DMS 273 treated with DMSO at 0.1 percent for 48 hours (cell line): ENCODE measurements at regions not wholly inside any gene's neighbourhood (a gene's known extent, or its start where the extent isn't known, plus 50 kb on each side); places are given as distances from the start of the nearest gene placed in this dataset.

Experiments
- DNase-seq: peaks from one replicate; lab custom pipeline; 2025; lab: John Stamatoyannopoulos, UW

DNA sequence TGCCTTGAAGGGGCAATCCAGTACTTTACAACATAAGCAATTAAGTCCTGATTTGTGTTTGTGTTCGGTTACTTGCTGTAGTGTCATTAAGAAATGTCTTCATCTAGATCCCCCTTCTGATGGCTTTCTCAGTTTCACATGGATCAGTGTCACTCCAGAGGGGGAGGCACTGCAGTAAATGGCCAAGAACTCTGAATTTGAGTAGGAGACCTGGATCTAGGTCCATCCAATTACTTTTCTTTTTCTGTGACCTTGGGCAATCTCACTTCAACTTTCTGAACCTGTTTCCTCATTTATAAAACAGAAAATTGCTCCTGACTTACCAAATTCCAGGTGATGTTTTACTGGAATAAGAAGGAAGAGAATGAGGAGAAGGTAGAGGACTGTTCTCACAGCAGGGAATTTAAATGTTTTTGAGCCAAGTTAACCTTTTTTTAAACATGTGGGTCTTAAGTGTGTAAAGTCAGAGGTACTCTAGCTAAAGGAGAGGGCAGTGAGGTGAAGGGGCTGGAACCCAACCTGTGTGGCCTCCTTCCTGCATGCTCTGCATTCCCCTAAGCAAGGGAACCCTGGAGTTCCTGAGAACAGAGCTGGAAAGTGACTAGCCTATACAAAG, 285.5 kb downstream of the HACE1 start:
- DNase-seq: no peak

DNA sequence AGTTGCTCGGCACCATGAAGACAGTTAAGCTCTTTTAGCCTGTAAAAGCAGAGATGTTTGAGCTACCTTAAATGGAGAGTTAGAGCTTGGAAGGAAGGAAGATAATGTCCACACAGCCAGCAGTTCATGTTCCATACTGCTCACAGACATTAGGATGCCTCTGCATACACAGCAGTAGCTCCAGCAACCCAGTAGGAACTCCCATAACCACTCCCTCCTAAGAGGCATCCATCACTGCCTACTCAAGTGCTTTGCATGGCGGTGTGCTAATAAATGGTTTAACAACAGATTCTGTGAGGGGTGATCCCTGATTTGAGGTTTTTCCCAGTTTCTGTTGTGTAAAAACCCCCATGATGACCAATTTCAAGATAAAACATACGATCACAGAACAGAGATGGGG, 286.4 kb downstream of the HACE1 start:
- DNase-seq: no peak

DNA sequence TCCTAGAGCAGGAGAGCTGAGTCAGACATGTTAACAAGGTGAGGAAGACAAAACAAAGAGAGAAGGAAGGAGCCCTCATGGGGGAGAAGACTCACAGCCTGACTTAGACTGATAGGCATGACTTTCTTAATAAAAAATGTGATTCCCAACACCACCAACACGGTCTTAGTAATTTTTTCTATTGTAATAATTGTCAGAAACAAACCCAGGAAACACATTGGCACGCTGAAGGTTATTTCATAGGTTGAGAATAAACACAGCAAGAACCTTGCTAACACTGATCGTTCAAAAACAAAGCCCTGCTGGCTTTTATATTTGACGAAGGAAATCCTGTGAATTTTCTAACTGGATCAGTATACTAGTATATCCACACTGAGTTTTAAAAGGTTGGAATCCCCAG, 286.8 kb downstream of the HACE1 start:
- DNase-seq: no peak

DNA sequence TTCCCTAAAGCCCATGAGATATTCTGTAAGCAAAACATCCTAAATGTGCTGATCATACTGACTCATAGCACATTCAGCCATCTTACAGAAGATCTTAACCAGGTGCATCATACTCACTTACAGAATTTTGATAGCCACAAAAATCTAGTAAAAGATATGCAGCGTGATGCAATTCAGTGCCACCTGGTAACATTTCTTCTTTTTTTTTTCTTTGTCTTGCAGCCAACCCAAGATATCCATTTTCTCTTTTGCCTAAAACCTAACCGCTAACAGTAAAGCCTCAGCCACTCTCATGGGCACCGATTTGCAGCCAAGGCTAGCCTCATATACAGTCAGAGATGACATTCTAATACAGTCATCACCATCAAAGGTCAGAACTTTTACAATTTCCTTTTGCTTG, 293.3 kb downstream of the HACE1 start:
- no peak for DNase-seq

DNA sequence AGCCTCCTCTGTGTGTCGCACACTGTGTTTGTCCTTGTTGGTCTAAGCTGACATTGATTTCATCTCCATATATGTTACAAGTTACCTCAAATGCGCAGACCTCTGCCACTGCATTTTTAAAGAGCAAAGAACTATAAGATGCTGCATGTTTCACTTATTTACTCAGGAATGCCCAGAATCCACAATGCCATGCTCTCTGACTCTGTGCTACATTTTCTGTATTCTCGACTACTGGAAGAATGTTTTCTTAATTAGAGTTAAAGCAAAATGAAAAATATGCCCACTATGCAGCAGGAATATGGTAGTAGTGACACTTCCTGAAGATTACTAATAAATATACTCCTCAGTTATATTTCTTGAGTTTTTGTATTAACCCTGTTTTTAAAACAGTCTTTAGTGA, 296.4 kb downstream of the HACE1 start:
- no peak for DNase-seq

DNA sequence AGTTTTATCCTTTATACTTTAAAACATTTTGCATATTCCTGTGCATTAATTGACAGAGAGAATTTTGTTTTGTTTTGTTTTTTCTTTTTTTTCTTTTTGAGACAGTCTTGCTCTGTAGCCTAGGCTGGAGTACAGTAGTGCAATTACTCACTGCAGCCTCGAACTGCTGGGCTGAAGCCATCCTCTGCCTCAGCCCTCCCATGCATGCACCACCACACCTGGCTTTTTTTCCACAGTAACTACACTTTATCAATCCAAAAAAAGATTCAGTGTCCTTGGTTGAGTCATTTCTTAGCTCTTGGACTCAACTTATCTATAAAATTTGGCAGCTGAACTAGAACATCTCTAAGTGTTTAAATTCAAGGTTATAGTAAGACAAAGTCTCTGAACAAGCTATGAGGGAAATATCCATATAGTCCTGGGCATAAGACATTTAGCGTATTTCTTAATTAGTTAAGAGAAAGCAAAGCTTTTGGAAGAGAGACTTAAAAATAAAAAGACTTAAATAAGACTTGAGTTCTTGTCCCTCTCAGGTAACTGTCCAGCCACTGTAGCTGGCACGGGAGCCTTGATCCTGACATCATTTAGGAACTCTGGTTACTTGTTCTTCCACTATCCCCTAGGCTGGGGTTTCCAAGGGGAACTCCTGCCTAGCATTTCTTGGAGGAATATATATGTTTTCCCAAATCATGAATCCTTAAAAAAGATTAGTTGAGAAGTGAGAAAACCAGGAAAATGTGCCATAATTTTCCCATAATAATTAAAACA, 300.1 kb downstream of the HACE1 start:
- no peak for DNase-seq

DNA sequence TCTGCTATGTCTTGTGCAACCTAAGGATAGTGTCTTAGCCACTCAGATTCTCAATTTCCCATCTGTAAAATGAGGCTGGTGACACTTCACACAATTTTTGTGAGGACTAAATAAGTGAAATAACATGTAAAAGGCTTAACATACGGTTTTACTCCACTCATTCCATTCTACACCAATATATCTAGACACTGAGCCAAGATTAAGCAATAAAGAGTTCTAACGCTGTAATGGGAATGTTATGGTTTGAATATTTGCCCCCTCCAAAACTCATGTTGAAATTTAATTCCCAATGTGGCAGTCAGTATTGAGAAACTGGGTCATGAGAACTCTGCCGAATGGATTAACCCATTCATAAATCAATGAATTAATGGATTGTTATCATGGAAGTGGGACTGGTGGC, 301.0 kb downstream of the HACE1 start:
- no peak for DNase-seq

DNA sequence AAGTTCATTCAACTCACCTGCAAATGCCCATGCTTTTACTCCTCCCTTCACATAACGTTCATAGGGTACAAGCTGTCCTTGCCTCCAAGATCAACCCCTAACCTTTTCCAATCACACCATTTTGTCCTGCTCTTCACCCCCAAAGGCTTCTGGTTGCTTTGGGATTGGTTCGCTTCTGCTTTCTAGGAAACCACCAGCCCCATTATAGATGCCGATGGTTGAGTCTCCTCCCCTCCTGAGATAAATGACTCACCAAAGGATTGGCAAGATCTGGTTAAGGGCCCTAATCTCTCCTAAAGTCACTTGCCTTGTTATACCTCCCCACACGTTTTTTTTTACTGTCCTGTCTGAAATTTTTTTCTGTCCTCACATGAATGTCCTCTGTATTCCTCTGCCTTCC, 311.4 kb downstream of the HACE1 start:
- DNase-seq: no peak

DNA sequence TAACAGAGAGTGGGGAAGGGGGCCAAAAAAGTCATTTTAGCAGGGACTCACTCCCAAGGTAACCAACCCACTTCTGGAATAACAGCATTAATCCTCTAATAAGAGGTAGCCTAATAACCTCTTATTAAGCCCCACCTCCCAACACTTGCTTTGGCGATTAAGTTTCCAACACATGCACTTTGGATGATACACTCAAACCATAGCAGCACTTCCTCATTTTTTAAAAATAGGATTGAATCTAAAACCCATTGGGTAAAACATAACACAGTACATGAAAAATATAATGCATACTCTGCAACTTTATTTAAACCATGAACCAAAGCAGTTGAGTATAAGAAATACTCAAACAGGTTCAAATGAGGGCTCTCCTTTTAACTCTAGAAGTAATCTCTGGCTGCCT, 318.3 kb downstream of the HACE1 start:
- no peak for DNase-seq

DNA sequence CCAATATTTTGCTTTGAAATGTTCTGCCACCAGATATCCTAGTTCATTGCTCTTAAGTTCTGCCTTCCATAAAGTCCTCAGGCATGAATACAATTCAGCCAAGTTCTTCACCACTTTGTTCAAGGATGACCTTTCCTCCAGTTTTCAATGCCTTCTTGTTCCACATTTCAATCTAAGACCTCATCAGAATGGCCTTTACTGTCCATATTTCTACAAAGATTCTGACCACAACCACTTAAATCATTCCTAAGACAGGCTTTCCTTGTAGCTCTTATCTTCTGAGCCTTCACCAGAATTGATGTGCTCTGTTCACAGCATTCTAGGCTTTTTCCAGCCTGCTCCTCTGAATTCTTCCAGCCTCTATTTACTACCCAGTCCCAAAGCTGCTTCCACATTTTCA, 319.0 kb downstream of the HACE1 start:
- no peak for DNase-seq

DNA sequence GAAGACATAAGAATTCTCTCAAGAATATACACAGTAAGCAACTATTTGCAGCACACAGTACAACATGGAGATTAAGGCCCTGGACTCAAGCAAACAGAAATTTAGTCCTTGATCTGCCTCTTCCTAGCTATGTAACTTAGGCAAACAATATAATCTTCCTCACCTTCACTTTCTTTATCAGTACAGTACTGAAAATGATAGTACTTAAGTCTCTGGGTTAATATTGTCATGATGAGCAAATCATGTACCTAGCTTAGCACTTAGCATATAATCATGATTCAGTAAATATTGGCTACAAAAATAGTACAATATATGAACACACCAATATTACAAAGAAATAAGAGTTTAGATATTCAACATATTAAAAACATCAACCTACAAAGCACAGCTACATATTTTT, 320.5 kb downstream of the HACE1 start:
- no peak for DNase-seq

DNA sequence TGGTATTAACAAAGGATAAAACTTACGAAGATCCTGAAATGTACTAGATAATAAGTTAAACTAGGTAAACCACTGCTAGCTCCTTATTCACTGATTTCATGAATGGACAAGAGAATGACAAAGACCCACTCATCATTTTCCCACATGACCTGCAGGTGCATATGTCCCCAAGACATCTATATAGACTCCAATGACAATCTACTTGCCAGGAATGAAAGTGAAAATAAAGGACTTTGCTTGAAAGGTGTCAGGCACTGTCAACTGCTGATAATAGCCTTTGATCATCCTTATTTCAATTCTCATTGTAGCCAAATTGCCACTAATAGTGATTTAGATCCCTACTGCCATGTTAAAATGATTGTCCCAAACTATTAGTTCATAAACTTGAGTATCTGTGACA, 321.8 kb downstream of the HACE1 start:
- no peak for DNase-seq

DNA sequence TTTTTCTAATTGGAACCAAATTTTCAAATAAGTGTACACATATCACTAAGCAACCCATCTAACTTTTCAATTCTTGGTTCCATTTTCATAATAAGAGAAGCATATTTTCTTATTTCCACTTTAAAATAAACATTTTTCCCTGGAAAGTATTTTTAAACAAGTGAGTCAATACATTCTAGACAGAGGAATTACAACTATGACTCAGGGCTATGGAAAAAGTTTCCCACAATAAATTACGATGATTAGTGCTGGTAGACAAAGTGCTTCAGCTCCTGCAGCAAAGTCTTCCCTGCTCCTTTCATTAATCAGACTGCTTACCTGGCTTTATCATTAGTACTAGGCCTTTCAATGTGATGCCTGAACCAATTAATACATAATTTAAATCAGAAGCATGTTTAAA, 322.5 kb downstream of the HACE1 start:
- DNase-seq: no peak

DNA sequence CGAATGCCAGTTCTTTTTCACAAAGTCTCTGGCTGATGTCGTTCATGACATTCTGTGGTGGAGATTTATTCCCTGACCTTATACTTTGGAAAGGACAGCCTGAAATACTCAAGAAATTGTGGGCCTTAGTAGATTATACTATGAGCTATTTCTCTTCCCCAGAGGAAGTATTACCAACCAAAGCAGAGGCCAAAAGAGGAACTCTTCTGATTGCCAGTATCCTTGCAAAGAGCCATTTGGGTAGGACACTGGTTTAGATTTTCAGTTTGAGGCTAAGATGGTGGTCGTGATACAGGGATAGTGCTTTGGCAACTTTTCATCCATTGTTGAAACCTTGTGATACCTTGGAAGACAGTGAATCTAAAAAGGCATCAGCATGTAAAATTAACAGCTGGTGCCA, 327.3 kb downstream of the HACE1 start:
- no peak for DNase-seq

DNA sequence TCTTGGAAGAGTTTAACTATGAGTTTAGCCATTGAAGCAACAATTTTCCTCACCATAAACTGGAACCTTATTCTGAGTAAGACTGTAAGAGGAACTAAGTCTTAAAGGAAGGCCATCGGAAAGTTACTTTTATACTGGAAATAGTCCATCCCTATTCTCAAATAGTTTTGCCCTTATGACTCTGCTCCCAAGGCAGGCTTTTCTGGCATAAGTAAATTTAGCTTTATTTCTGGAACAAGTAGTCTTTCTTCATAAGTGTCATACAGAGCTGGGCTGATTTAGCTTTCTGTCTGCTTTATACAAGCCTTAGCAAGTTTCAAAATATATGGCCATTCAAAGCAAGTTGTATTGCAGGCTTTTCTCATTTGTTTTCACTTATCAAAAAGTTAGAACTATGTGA, 328.1 kb downstream of the HACE1 start:
- no peak for DNase-seq

DNA sequence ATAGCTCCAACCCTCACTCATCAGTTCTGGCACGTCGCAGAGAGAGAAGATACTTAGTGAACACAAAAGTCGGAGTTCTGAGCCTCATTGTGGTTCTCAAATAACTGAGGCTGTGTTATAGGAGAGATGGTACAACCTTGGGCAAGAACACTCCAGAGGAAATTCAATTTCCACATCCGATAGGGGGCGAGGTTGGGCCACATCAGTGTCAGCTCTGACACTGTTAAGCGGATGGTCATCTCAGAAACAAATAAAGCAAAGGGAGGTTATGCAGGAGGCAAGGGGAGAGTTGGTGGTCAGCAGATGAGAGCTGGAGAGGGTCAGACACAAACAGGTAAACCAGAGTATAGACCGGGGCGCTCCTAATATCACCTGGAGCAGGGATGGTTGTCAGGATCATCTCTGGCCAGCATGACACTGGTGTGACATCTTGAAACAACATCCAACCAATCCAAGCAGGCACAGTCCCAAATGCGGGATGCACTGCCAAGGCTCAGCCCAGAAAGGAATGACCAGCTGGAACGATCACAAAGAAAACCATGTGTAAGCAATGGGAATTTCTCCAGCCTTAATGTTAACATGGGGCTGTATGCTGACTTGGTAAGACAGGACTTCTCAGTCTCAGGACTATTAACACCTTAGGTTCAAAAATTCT, 331.8 kb downstream of the HACE1 start:
- DNase-seq: no peak

DNA sequence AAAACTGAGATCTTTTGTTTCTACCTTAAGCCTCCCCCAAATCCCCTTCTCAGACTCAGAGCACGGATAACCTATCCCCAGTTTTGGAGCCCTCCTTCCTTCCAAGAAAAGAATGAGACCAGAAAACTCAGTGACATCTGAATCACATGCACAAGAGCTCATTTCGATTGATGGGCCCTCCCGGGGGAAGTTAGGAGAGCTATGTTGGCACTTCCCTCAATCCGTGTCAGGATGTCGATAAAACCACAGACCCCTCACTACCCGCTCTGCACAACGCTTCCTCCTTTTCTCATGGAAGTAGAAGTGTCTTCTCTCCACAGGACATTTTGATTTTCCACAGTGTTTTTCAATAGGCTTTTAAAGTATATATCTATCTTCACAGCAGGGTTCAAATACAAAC, 332.4 kb downstream of the HACE1 start:
- DNase-seq: no peak

DNA sequence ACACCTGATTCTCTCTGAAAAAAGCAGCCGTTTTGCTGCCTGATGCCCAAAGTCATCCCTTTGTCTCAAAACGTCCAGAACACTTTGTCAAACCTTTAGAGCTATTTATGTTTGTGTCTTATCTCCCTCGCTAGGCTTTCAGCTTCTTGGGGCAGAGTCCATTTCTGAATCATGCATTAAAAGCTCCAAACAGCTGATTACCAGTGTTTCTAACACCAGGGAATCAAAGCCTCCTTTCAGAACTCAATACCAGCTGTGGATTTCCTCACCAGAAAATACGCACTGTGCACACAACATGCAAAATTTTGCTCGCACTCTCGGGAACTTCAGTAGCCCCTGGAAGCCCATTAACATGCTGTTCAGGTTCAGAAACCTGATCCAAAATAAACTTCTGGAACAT, 333.3 kb downstream of the HACE1 start:
- DNase-seq: no peak

DNA sequence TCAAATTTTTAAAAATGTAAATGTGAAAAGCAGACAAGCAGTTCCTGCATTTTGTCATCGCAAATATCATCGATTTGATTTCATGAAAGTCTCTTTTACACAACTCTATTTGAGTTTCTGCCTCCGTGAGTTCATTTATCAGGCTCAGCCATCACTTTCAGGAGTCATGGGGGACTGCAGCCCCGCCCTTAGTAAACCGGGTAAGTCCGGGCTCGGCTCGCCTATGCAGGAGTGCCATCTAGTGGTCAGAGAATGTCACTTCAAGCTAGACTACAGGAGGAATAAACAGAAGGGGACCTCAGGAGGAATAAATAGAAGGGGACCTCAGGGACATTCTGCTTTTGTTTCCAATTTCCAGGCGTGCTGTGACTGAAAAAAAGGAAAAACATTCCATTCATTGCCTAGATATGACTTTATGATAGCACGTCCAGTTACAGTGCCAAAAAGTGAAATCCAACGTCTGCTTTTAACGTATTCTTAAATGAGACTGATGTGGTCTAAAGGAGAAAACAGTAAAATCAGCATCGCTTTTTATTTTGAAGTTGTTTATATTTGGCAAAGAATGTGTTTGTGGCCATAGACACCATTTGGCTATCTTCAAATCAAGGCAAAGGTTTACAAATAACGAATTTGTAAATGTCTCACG, 333.9 kb downstream of the HACE1 start:
- peak; percentile 30 for DNase-seq

DNA sequence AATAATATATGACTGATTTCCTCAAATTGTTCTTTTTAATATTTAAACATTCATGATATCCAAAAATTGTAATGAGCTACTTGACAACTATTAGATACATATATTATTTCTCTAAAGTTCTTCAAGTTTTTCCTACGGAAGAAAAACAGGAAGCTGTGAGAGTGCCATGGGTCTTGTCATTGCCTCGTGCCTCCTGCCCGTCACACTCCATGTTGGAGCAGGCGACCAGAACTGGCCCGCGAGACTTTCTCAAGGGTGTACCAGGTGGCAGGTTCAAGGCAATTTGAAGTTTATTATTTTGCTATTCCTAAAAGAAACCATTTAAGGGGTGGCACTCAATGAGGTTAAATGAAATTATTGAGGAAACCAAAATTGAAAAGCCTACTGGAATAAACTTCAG, 337.2 kb downstream of the HACE1 start:
- no peak for DNase-seq

DNA sequence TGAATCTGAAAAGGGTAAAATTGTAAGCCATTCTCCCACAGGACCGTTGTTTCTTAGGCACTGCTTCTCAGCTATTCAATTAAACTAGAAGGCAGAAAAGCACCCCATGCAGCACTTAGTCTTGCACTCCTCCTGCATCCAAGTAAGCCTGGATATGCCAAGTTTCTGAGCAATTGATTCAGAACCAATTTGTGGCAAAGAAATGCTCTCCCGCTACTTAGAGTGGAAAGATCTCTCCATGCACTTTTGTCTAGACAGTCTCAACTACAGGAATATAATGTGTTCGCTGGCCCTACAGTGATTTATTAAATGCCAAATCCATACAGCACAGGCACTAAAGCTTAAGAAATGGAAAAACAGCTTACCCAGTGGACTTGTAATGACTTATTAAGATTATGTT, 338.5 kb downstream of the HACE1 start:
- no peak for DNase-seq

DNA sequence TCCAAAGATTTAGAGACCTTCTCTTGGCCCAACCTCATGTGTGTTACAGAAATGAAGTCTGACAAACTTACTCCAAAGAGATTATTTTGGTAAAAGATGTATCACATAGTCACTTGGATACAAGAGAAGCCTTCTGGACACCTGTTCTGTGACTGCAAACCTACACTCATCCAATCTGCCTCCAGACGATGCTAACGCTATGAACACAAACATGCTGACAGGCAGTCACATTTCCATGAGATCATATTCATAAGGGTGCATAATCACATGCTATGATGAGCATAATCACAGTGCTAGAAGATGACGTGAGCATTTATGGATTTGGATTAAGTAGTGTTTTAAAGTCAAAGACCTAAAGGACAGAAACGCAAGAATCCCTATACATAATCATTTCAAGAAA, 340.2 kb downstream of the HACE1 start:
- DNase-seq: no peak

DNA sequence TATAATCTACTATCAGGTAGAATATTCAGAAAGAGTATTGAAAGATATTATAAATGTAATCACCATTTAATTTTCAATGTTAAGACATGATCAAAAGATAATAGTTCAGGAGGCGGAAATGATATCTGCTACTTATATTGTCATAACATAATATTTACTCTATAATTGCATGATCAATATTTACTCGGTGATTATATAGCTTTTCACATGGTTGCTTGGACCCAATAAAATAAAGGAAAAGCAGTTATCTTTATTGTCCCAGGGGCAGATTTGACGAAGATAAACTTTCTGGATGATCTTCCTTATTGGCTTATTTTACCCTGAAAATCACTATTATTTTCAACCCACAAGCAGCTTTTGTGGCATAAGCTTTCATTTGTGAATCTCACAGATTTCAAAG, 350.4 kb downstream of the HACE1 start:
- no peak for DNase-seq
